ENCODE measurements at regions not wholly inside any gene's neighbourhood (a gene's known extent, or its start where the extent isn't known, plus 50 kb on each side); places are given as distances from the start of the nearest gene placed in this dataset.
A peak's percentile ranks its signal among the peaks of the same experiment; 100 is the strongest.
"Not testable (repeated sequence)": the region's sequence is repeated elsewhere in the genome, so short reads cannot be mapped to it uniquely, and the experiment has no call there.

- H3K4me1 ChIP-seq (ENCODE audit: control insufficient read depth, insufficient read depth, low read length); H3K36me3 ChIP-seq (ENCODE audit: control insufficient read depth in 2 of 2, insufficient read depth in 1 of 2, low read length in 2 of 2); H3K27ac ChIP-seq (ENCODE audit: extremely low read depth, low read depth, low read length); H3K4me3 ChIP-seq (ENCODE audit: low read depth, low read length); H3K9me3 ChIP-seq (ENCODE audit: control insufficient read depth, insufficient read depth, low read depth, low read length); CTCF ChIA-PET; POLR2A ChIA-PET: not testable (repeated sequence)
Observed at GRCh38 chr10:46780164-46780563, 131.1 kb upstream of the PTPN20 start.

- H3K4me1 ChIP-seq (ENCODE audit: control insufficient read depth, insufficient read depth, low read length); CTCF ChIA-PET; H3K9me3 ChIP-seq (ENCODE audit: control insufficient read depth, insufficient read depth, low read depth, low read length); POLR2A ChIA-PET; H3K4me3 ChIP-seq (ENCODE audit: low read depth, low read length); H3K27ac ChIP-seq (ENCODE audit: extremely low read depth, low read depth, low read length); H3K36me3 ChIP-seq (ENCODE audit: control insufficient read depth in 2 of 2, insufficient read depth in 1 of 2, low read length in 2 of 2): not testable (repeated sequence)
Observed at GRCh38 chr10:46781001-46781400, 130.2 kb upstream of the PTPN20 start.

- H3K36me3 ChIP-seq (ENCODE audit: control insufficient read depth in 2 of 2, insufficient read depth in 1 of 2, low read length in 2 of 2); H3K9me3 ChIP-seq (ENCODE audit: control insufficient read depth, insufficient read depth, low read depth, low read length); H3K4me1 ChIP-seq (ENCODE audit: control insufficient read depth, insufficient read depth, low read length); H3K27ac ChIP-seq (ENCODE audit: extremely low read depth, low read depth, low read length); POLR2A ChIA-PET; CTCF ChIA-PET; H3K4me3 ChIP-seq (ENCODE audit: low read depth, low read length): not testable (repeated sequence)
Observed at GRCh38 chr10:46782001-46782874, 129.0 kb upstream of the PTPN20 start.

GRCh38 chr10:46784665-46785064 lies 126.6 kb upstream of the PTPN20 start:
- H3K36me3 ChIP-seq (ENCODE audit: control insufficient read depth in 2 of 2, insufficient read depth in 1 of 2, low read length in 2 of 2); H3K4me3 ChIP-seq (ENCODE audit: low read depth, low read length); H3K4me1 ChIP-seq (ENCODE audit: control insufficient read depth, insufficient read depth, low read length); H3K27ac ChIP-seq (ENCODE audit: extremely low read depth, low read depth, low read length); CTCF ChIA-PET; POLR2A ChIA-PET; H3K9me3 ChIP-seq (ENCODE audit: control insufficient read depth, insufficient read depth, low read depth, low read length): not testable (repeated sequence)

GRCh38 chr10:46786125-46786517 lies 125.1 kb upstream of the PTPN20 start:
- H3K27ac ChIP-seq (ENCODE audit: extremely low read depth, low read depth, low read length); H3K36me3 ChIP-seq (ENCODE audit: control insufficient read depth in 2 of 2, insufficient read depth in 1 of 2, low read length in 2 of 2); CTCF ChIA-PET; H3K9me3 ChIP-seq (ENCODE audit: control insufficient read depth, insufficient read depth, low read depth, low read length); POLR2A ChIA-PET; H3K4me1 ChIP-seq (ENCODE audit: control insufficient read depth, insufficient read depth, low read length): not testable (repeated sequence)
- peak overlapping the region; percentile 32 for H3K4me3 ChIP-seq (ENCODE audit: low read depth, low read length)

GRCh38 chr10:46786518-46787320 lies 124.5 kb upstream of the PTPN20 start:
- H3K4me3 ChIP-seq (ENCODE audit: low read depth, low read length) = peak overlapping the region; percentile 80
- H3K27ac ChIP-seq (ENCODE audit: extremely low read depth, low read depth, low read length) = peak overlapping the region; percentile 4; the same call in 1 of the 2 replicates
- H3K36me3 ChIP-seq (ENCODE audit: control insufficient read depth in 2 of 2, insufficient read depth in 1 of 2, low read length in 2 of 2); H3K4me1 ChIP-seq (ENCODE audit: control insufficient read depth, insufficient read depth, low read length); CTCF ChIA-PET; H3K9me3 ChIP-seq (ENCODE audit: control insufficient read depth, insufficient read depth, low read depth, low read length); POLR2A ChIA-PET: not testable (repeated sequence)
- TF ChIP-seq ZNF501 (tag by site-specific recombination; IDR thresholded peaks at IDR 0.05) (peak; percentile 71; the same call in 1 of the 2 replicates), ZNF561 (tag by site-specific recombination; IDR thresholded peaks at IDR 0.05; ENCODE audit: borderline replicate concordance) (0 out of 2 replicates have a peak, but pooled peaks have one; percentile 28), ZIC2 (tag by site-specific recombination; IDR thresholded peaks at IDR 0.05) (peak; percentile 27; the same call in 1 of the 2 replicates), PATZ1 (tag by site-specific recombination; IDR thresholded peaks at IDR 0.05) (peak; percentile 42; the same call in 1 of the 2 replicates), ZXDB (tag by site-specific recombination; IDR thresholded peaks at IDR 0.05) (peak; percentile 43; the same call in 1 of the 2 replicates), ZBTB20 (tag by site-specific recombination; IDR thresholded peaks at IDR 0.05) (peak; percentile 13; the same call in 1 of the 2 replicates), ZNF2 (tag by site-specific recombination; IDR thresholded peaks at IDR 0.05) (0 out of 2 replicates have a peak, but pooled peaks have one; percentile 26), ZBTB26 (tag by site-specific recombination; optimal IDR thresholded peaks at IDR 0.05) (peak; percentile 57), PRDM10 (tag by site-specific recombination; IDR thresholded peaks at IDR 0.05) (peak; percentile 55)
